Activated naive CD8-positive, alpha-beta T cell treated with anti-CD3 and anti-CD28 coated beads, Interleukin-2, amount 10 ng/mL, durations not matched to agents 7 days and 5 days (primary cell): ENCODE measurements at regions not wholly inside any gene's neighbourhood (a gene's known extent, or its start where the extent isn't known, plus 50 kb on each side); places are given as distances from the start of the nearest gene placed in this dataset.
"Not testable (repeated sequence)": the region's sequence is repeated elsewhere in the genome, so short reads cannot be mapped to it uniquely, and the experiment has no call there.

Experiments
- ATAC-seq: fragments of 150-1000 bp; cut with Tn5 transposase; one replicate; pipeline ENCODE4 v1.10.0; 2021; ENCODE audit warnings: low read depth, moderate library complexity
- POLR2A ChIA-PET: fragments of 350-600 bp; sonication (Branson Sonifier 250); formaldehyde crosslinking; loops from one replicate; lab custom pipeline; 2021; ENCODE audit warnings: antibody characterized with exemption; lab: Charles Lee
- DNase-seq: peaks from one replicate; pipeline ENCODE4 v3.0.0; 2021
- H3K27ac Mint-ChIP-seq: one replicate; pipeline ENCODE4 v1.8.0; 2022; ENCODE audit warnings: mild to moderate bottlenecking, mixed read lengths
- H3K27me3 Mint-ChIP-seq: one replicate; pipeline ENCODE4 v1.8.0; 2022; ENCODE audit warnings: mild to moderate bottlenecking, moderate library complexity, mixed read lengths
- H3K36me3 Mint-ChIP-seq: one replicate; pipeline ENCODE4 v1.8.0; 2021; ENCODE audit warnings: mild to moderate bottlenecking, mixed read lengths
- H3K4me1 Mint-ChIP-seq: one replicate; pipeline ENCODE4 v1.8.0; 2021; ENCODE audit warnings: mixed read lengths
- H3K4me3 Mint-ChIP-seq: one replicate; pipeline ENCODE4 v1.8.0; 2022; ENCODE audit warnings: mild to moderate bottlenecking, moderate library complexity, mixed read lengths
- H3K9me3 Mint-ChIP-seq: one replicate; pipeline ENCODE4 v1.8.0; 2021; ENCODE audit warnings: mixed read lengths

DNA sequence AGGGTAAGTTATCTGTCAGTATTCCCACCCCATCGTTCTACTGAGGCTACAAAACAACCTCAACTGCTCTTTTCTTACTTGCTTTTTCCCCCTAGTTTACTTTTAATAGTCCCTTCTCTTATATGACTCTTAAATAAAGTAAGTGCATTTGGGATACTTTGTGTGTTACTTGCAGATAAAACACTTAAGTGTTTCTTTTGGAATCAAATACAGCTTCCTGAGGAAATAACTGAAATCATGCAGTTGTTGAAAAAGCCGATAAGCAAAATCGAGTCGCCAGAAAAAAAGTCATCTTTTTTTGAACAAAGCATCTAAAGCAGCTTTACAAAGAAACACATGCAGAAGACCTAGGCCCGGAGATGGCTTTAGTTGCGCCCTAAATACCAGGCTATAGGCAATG lies 53.5 kb upstream of the EPB41L4A start:
- no peak overlapping the region for H3K4me3 Mint-ChIP-seq
- H3K9me3 Mint-ChIP-seq: no peaks in the 10 kb centered on the region
- H3K4me1 Mint-ChIP-seq: no peaks in the 10 kb centered on the region
- no peak for DNase-seq
- ATAC-seq: no peak
- POLR2A ChIA-PET: no interaction called here
- no peaks in the 10 kb centered on the region for H3K36me3 Mint-ChIP-seq
- no peak overlapping the region for H3K27ac Mint-ChIP-seq
- H3K27me3 Mint-ChIP-seq: no peaks in the 10 kb centered on the region

DNA sequence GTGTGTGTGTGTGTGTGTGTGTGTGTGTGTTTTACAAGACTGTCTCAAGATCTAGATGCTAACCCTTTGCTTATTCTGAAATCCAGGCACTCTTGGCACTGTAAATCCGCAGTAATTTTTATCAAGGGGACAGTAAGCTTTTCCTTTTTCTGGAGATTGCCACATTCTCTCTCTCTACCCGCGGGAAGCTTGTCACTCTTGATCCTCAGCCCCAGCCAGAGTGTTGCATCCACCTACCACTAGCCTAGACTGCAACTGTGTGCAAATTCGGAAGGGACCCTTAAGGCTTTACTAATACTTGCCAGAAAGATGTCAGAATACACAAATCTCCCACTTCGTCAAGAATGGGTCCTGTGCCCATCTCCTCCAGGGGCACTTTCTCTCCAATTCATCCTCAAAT lies 54.9 kb upstream of the EPB41L4A start:
- Mint-ChIP-seq H3K27ac (no peak overlapping the region), H3K4me1 (no peaks in the 10 kb centered on the region), H3K27me3 (no peaks in the 10 kb centered on the region)

DNA sequence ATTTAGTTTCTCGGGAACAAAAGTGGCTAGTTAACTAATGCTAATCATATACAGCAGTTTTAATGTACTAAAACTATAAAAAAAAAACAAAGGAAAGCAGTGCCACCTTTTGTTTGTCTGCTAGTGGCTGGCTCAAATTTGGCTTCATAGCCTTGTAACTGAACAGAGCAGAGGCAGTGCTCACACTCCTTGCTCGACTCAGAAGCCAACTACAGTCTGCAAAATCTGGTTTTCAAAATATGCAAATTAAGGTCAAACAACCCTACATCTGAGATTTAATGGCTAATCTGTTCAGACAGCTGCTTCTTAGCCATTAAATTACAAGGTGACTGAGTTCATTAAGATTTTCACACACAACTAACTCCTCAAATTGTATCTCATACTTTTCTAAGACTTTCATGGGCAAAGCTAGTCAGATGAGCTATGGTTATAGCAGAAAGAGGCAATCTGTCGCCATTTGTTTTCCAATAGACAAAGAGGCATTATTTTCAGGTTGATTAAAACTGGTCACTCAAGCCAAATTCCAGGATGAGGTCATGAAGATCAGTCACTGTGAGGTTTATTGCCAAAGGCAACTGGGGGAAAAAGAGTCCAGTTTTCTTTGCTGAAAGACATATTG lies 56.8 kb upstream of the EPB41L4A start:
- Mint-ChIP-seq H3K27me3 (peaks cover 2% of the 10 kb centered on the region), H3K4me1 (no peaks in the 10 kb centered on the region), H3K27ac (no peak overlapping the region), H3K9me3 (no peaks in the 10 kb centered on the region), H3K36me3 (no peaks in the 10 kb centered on the region), H3K4me3 (no peak overlapping the region)
- ATAC-seq (no peak), DNase-seq (no peak)
- POLR2A ChIA-PET: no interaction called here

More for the DNA sequence above, 54.9 kb upstream of the EPB41L4A start:
- POLR2A ChIA-PET: no interaction called here
- no peaks in the 10 kb centered on the region for H3K36me3 Mint-ChIP-seq
- H3K4me3 Mint-ChIP-seq: no peak overlapping the region
- DNase-seq (no peak), ATAC-seq (no peak)
- no peaks in the 10 kb centered on the region for H3K9me3 Mint-ChIP-seq

DNA sequence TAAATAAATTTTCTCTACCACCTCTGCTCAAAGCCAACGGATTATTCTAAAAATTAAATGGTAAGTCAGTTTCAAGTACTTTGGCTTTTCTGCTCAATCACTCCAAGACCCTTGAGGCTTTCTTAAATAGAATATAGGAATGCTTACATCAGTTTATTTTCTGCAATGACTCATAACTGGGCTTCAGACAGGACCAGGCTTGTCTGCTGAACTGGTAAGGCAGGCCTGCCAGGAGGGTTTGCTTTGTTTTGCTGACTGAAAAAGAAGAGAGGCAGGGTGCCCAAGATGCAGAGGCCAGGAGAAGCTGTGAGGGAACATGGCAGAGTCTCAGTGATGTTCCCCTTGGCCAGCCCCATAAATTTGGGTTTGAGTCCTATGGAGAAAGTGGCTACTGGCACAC lies 60.3 kb upstream of the EPB41L4A start:
- no peak overlapping the region for H3K4me3 Mint-ChIP-seq
- H3K36me3 Mint-ChIP-seq: no peaks in the 10 kb centered on the region
- H3K4me1 Mint-ChIP-seq: no peaks in the 10 kb centered on the region
- H3K9me3 Mint-ChIP-seq: no peaks in the 10 kb centered on the region
- POLR2A ChIA-PET: no interaction called here
- H3K27ac Mint-ChIP-seq: no peak overlapping the region
- DNase-seq: no peak
- ATAC-seq: no peak
- peaks cover 2% of the 10 kb centered on the region for H3K27me3 Mint-ChIP-seq

DNA sequence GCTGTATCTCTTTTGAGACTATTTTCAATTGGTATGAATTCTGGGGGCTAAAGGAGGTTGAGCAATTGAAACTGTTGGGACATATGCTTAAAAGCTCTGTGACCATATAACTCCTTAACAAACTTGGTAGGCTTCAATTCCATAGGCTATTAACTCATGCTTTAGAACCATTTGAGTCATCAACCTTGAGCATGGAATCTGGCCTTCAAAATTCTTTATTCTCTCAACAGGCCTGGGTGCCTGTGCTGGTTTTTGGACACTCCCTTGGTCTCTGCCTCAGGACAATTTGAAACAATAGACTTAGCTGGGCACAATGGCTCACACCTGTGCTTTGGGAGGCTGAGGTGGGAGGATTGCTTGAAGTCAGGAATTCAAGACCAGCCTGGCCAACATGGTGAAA lies 61.4 kb upstream of the EPB41L4A start:
- no peaks in the 10 kb centered on the region for H3K9me3 Mint-ChIP-seq
- H3K4me3 Mint-ChIP-seq: no peak overlapping the region
- POLR2A ChIA-PET: no interaction called here

DNA sequence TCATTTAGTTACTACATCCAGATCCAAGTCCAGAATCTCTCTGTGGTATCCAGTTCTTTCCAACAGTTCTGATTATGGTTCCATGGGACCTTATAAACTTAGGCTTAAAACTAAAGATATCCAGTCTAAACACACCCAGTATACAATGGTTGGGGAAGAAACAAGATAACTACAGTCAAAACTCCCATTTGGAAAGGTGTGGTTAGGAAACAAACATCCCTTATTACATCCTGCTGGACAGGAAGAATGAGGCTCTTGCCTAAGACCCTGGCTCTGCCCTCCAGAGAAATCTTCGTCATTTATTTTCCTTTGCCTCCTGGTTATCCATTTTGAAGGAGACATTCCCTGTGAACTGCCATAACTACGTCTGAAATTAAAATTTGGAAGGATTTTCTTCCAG lies 64.6 kb upstream of the EPB41L4A start:
- peaks cover 2% of the 10 kb centered on the region for H3K27me3 Mint-ChIP-seq
- H3K36me3 Mint-ChIP-seq: no peaks in the 10 kb centered on the region
- POLR2A ChIA-PET: no interaction called here
- no peaks in the 10 kb centered on the region for H3K9me3 Mint-ChIP-seq
- no peak overlapping the region for H3K27ac Mint-ChIP-seq
- no peaks in the 10 kb centered on the region for H3K4me1 Mint-ChIP-seq
- no peak for ATAC-seq
- H3K4me3 Mint-ChIP-seq: no peak overlapping the region
- DNase-seq: no peak

More for the DNA sequence above, 61.4 kb upstream of the EPB41L4A start:
- H3K4me1 Mint-ChIP-seq: no peaks in the 10 kb centered on the region
- no peak overlapping the region for H3K27ac Mint-ChIP-seq
- DNase-seq (no peak), ATAC-seq (no peak)
- no peaks in the 10 kb centered on the region for H3K36me3 Mint-ChIP-seq
- H3K27me3 Mint-ChIP-seq: peaks cover 2% of the 10 kb centered on the region

DNA sequence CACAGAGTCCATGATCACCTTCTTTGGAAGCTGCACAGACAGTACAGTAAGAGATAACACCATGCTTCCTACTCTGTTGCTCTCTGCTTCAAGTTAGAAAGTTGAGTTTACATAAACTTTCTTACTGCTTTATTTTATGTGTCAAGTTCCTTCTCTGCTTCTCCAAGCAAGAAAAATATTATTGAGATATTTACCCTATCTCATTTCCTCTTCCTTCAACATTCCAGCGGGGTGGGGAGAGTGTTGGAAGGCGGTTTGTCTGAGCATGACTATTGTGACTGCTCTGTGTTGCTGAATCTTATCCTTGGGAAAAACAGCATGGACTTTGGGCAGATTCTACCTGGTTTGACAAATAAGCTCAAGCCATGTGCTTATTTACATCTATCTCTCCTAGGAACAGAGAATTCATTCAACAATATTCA lies 66.9 kb upstream of the EPB41L4A start:
- no peaks in the 10 kb centered on the region for H3K4me1 Mint-ChIP-seq
- H3K4me3 Mint-ChIP-seq: no peak overlapping the region
- no peak overlapping the region for H3K27ac Mint-ChIP-seq
- POLR2A ChIA-PET: no interaction called here
- ATAC-seq (no peak), DNase-seq (no peak)
- H3K27me3 Mint-ChIP-seq: peaks cover 3% of the 10 kb centered on the region
- H3K9me3 Mint-ChIP-seq: no peaks in the 10 kb centered on the region
- no peaks in the 10 kb centered on the region for H3K36me3 Mint-ChIP-seq

DNA sequence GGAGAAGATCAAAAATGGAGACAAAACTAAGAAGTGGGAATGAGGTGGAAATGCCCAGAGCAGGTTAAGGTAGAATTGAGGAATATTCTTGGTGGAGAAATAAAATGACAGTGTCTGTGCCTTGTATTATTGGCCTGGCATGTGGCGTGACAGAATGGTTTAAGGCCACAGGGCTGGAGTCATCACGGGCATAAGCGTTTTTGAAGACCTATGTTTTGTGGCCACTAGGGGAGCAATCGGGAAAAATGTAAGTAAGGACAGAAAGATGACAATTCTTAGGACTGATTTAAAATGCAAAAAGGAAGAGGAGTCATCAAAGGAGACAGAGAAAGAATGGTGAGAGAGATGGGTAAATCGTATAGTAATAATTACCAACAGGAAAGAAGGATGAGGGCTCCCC lies 72.2 kb upstream of the EPB41L4A start:
- Mint-ChIP-seq H3K36me3 (no peaks in the 10 kb centered on the region), H3K9me3 (no peaks in the 10 kb centered on the region), H3K4me3 (no peak overlapping the region), H3K4me1 (no peaks in the 10 kb centered on the region), H3K27me3 (peaks cover 21% of the 10 kb centered on the region), H3K27ac (no peak overlapping the region)
- POLR2A ChIA-PET: no interaction called here
- ATAC-seq (no peak), DNase-seq (no peak)

DNA sequence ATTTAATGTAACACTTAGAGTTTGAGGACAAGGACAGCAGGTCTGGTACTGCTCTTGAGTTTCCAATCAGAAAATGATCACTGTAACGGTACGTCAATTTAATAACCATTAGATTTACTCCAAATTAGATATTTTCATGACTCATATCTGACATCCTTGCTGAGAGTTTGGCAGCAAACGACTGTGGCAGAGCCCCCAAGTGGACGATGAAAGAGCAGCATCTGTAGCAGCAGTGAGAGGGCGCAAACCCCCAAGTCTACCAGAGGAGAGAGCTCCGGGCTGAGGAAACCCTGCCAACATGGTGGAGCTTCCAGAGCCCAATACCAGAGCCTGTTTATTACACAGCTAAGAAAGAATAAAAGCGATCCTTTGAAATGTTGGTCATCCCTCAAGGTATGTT lies 73.2 kb upstream of the EPB41L4A start:
- peaks cover 21% of the 10 kb centered on the region for H3K27me3 Mint-ChIP-seq
- H3K4me3 Mint-ChIP-seq: no peak overlapping the region
- no peak overlapping the region for H3K27ac Mint-ChIP-seq
- no peaks in the 10 kb centered on the region for H3K9me3 Mint-ChIP-seq
- no peaks in the 10 kb centered on the region for H3K36me3 Mint-ChIP-seq
- POLR2A ChIA-PET: no interaction called here
- no peak for ATAC-seq
- no peak for DNase-seq
- H3K4me1 Mint-ChIP-seq: no peaks in the 10 kb centered on the region

DNA sequence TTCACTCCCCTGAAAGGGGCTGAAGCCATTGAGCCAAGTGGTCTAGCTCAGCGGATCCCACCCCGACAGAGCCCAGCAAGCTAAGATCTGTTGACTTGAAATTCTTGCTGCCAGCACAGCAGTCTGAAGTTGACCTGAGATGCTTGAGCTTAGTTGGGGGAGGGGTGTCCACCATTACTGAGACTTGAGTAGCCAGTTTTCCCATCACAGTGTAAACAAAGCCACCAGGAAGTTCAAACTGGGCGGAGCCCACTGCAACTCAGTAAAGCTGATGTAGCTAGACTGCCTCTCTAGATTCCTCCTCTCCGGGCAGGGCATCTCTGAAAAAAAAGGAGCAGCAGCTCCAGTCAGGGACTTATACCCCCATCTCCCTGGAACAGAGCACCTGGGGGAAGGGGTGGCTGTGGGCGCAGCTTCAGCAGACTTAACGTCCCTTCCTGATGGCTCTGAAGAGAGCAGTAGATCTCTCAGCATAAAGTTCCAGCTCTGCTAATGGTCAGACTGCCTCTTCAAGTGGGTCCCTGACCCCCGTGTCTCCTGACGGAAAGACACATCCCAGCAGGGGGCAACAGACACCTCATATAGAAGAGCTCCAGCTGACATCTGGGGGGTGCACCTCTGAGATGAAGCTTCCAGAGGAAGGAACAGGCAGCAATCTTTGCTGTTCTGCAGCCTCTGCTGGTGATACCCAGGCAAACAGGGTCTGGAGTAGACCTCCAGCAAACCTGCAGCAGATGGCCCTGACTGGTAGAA lies 84.8 kb upstream of the EPB41L4A start:
- H3K36me3 Mint-ChIP-seq, H3K4me1 Mint-ChIP-seq, H3K9me3 Mint-ChIP-seq, DNase-seq, H3K27ac Mint-ChIP-seq, ATAC-seq, POLR2A ChIA-PET, H3K4me3 Mint-ChIP-seq: not testable (repeated sequence)
- H3K27me3 Mint-ChIP-seq: peaks cover 11% of the 10 kb centered on the region

DNA sequence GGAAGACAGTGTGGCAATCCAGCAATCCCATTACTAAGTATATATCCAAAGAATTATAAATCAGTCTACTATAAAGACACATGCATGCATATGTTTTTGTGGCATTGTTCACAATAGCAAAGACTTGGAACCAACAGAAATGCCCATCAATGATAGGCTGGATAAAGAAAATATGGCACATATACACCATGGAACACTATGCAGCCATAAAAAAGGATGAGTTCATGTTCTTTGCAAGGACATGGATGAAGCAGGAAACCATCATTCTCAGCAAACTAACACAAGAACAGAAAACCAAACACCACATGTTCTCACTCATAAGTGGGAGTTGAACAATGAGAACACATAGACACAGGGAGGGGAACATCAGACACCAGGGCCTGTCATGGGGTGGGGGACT lies 90.0 kb upstream of the EPB41L4A start:
- DNase-seq, H3K9me3 Mint-ChIP-seq, POLR2A ChIA-PET, H3K4me1 Mint-ChIP-seq, ATAC-seq, H3K4me3 Mint-ChIP-seq, H3K27ac Mint-ChIP-seq, H3K36me3 Mint-ChIP-seq, H3K27me3 Mint-ChIP-seq: not testable (repeated sequence)

DNA sequence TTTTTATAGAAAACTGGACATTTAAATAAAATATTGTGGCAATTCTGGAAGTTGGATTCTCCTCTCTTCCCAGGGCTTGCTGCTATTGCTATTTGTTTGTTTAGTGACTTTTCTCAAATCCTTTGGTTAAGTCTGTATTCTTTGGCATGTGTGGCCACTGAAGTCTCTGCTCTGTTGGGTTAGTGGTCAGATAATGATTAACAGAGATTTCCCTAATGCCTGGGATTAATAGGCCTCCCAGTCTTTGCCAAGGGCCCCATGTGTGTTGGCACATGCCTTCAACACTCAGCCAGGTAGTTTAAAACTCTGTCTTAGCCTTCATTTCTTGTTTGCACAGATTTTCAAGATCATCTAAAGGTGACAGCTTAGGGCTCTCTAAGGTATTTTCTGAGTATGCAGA lies 92.8 kb upstream of the EPB41L4A start:
- H3K4me3 Mint-ChIP-seq: no peak overlapping the region
- peaks cover 3% of the 10 kb centered on the region for H3K9me3 Mint-ChIP-seq
- peaks cover 3% of the 10 kb centered on the region for H3K27me3 Mint-ChIP-seq
- H3K27ac Mint-ChIP-seq: no peak overlapping the region
- DNase-seq (no peak), ATAC-seq (no peak)
- POLR2A ChIA-PET: no interaction called here
- H3K36me3 Mint-ChIP-seq: no peaks in the 10 kb centered on the region
- H3K4me1 Mint-ChIP-seq: no peaks in the 10 kb centered on the region

DNA sequence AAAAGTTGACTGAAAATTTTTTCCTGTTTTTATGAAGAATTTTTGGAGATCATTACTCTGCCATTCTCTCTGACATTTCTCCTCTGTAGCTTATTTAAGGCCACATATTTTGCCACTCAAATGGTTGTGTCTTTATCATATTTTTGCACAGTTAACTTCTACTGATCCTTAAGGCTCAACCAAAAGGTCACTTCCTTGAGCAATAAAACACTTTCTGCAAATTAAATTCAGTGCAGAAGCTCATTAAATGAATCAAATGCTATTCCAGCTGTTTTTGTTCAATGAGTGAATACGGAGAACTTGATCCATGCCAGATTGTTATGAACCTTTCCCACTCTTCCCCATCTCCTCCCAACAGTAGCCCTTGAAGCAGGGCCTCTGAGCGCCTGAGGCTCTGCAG lies 93.8 kb upstream of the EPB41L4A start:
- no peak for DNase-seq
- no peaks in the 10 kb centered on the region for H3K36me3 Mint-ChIP-seq

DNA sequence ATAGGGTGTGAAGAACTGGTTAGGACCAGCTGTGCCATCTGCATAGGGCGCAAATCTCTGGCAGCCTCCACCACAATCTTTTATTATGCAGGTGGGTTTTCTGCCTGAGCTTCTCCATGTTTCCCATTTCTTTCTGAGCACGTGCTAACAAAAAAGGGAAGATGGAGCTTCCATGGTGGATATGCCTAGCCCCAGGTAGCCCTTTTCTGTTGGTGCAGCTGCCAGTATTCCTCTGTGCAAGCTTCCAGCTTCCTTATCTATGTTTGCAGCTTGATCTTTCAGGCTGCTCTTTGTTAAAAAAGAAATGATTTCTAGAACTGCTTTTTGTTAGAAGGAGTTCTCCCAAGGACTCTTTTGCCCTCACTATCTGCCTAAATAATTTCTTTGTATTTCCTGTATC lies 95.0 kb upstream of the EPB41L4A start:
- no peak for DNase-seq
- H3K36me3 Mint-ChIP-seq: no peaks in the 10 kb centered on the region
- no peaks in the 10 kb centered on the region for H3K4me1 Mint-ChIP-seq
- ATAC-seq: no peak
- no peak overlapping the region for H3K27ac Mint-ChIP-seq
- POLR2A ChIA-PET: no interaction called here
- peaks cover 1% of the 10 kb centered on the region for H3K9me3 Mint-ChIP-seq
- H3K27me3 Mint-ChIP-seq: peaks cover 9% of the 10 kb centered on the region
- H3K4me3 Mint-ChIP-seq: no peak overlapping the region

More for the DNA sequence above, 93.8 kb upstream of the EPB41L4A start:
- Mint-ChIP-seq H3K9me3 (peaks cover 3% of the 10 kb centered on the region), H3K27ac (no peak overlapping the region), H3K27me3 (peaks cover 2% of the 10 kb centered on the region), H3K4me3 (no peak overlapping the region), H3K4me1 (no peaks in the 10 kb centered on the region)
- ATAC-seq: no peak
- POLR2A ChIA-PET: no interaction called here
